ENCODE measurements at regions not wholly inside any gene's neighbourhood (a gene's known extent, or its start where the extent isn't known, plus 50 kb on each side); places are given as distances from the start of the nearest gene placed in this dataset.

- Histone ChIP-seq H3K9me2 (ENCODE audit: insufficient read depth) (no peaks in the 10 kb centered on the region), H3K27me3 (ENCODE audit: insufficient read depth) (no peaks in the 10 kb centered on the region), H3K79me2 (replicated peaks; ENCODE audit: insufficient read depth) (no peaks in the 10 kb centered on the region), H3K27ac (ENCODE audit: low read depth) (no peak overlapping the region), H3F3A (replicated peaks; ENCODE audit: low read depth) (no peaks in the 10 kb centered on the region), H3K4me2 (no peak overlapping the region), H3K36me3 (ENCODE audit: insufficient read depth) (no peaks in the 10 kb centered on the region), H2AFZ (no peak overlapping the region), H3K4me3 (no peak overlapping the region), H3K4me1 (ENCODE audit: insufficient read depth) (peaks cover 5% of the 10 kb centered on the region; the same call in 1 of the 2 replicates), H4K20me1 (replicated peaks; ENCODE audit: insufficient read depth) (no peaks in the 10 kb centered on the region)
- no peaks in the 10 kb centered on the region for H3K36me3 Mint-ChIP-seq (ENCODE audit: low read depth)
- H3K4me3 Mint-ChIP-seq: no peak overlapping the region
- TF ChIP-seq JUNB (IDR thresholded peaks at IDR 0.05; ENCODE audit: unreplicated experiment) (no peak), ZNF114 (CRISPR knock-in tag; IDR thresholded peaks at IDR 0.05) (no peak), STAT1 (IDR thresholded peaks at IDR 0.05; ENCODE audit: unreplicated experiment) (no peak), EZH2 (IDR thresholded peaks at IDR 0.05; ENCODE audit: low read depth, unreplicated experiment) (no peak), CREB1 (CRISPR knock-in tag; IDR thresholded peaks at IDR 0.05; ENCODE audit: low read depth) (no peak), POLR2AphosphoS5 (IDR thresholded peaks at IDR 0.05; ENCODE audit: low read depth) (no peak), NANOG (IDR thresholded peaks at IDR 0.05; ENCODE audit: borderline replicate concordance) (no peak), ZNF331 (CRISPR knock-in tag; IDR thresholded peaks at IDR 0.05; ENCODE audit: low read depth) (no peak), ETS1 (IDR thresholded peaks at IDR 0.05) (no peak), REST (IDR thresholded peaks at IDR 0.05; ENCODE audit: unreplicated experiment) (no peak), EZH2phosphoT487 (IDR thresholded peaks at IDR 0.05; ENCODE audit: unreplicated experiment) (no peak)
- TF ChIP-seq, protein P1, sequence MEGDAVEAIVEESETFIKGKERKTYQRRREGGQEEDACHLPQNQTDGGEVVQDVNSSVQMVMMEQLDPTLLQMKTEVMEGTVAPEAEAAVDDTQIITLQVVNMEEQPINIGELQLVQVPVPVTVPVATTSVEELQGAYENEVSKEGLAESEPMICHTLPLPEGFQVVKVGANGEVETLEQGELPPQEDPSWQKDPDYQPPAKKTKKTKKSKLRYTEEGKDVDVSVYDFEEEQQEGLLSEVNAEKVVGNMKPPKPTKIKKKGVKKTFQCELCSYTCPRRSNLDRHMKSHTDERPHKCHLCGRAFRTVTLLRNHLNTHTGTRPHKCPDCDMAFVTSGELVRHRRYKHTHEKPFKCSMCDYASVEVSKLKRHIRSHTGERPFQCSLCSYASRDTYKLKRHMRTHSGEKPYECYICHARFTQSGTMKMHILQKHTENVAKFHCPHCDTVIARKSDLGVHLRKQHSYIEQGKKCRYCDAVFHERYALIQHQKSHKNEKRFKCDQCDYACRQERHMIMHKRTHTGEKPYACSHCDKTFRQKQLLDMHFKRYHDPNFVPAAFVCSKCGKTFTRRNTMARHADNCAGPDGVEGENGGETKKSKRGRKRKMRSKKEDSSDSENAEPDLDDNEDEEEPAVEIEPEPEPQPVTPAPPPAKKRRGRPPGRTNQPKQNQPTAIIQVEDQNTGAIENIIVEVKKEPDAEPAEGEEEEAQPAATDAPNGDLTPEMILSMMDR (conservative IDR thresholded peaks at IDR 0.05; ENCODE audit: low read depth in 2 of 2): no peak
- TF ChIP-seq, protein P2, sequence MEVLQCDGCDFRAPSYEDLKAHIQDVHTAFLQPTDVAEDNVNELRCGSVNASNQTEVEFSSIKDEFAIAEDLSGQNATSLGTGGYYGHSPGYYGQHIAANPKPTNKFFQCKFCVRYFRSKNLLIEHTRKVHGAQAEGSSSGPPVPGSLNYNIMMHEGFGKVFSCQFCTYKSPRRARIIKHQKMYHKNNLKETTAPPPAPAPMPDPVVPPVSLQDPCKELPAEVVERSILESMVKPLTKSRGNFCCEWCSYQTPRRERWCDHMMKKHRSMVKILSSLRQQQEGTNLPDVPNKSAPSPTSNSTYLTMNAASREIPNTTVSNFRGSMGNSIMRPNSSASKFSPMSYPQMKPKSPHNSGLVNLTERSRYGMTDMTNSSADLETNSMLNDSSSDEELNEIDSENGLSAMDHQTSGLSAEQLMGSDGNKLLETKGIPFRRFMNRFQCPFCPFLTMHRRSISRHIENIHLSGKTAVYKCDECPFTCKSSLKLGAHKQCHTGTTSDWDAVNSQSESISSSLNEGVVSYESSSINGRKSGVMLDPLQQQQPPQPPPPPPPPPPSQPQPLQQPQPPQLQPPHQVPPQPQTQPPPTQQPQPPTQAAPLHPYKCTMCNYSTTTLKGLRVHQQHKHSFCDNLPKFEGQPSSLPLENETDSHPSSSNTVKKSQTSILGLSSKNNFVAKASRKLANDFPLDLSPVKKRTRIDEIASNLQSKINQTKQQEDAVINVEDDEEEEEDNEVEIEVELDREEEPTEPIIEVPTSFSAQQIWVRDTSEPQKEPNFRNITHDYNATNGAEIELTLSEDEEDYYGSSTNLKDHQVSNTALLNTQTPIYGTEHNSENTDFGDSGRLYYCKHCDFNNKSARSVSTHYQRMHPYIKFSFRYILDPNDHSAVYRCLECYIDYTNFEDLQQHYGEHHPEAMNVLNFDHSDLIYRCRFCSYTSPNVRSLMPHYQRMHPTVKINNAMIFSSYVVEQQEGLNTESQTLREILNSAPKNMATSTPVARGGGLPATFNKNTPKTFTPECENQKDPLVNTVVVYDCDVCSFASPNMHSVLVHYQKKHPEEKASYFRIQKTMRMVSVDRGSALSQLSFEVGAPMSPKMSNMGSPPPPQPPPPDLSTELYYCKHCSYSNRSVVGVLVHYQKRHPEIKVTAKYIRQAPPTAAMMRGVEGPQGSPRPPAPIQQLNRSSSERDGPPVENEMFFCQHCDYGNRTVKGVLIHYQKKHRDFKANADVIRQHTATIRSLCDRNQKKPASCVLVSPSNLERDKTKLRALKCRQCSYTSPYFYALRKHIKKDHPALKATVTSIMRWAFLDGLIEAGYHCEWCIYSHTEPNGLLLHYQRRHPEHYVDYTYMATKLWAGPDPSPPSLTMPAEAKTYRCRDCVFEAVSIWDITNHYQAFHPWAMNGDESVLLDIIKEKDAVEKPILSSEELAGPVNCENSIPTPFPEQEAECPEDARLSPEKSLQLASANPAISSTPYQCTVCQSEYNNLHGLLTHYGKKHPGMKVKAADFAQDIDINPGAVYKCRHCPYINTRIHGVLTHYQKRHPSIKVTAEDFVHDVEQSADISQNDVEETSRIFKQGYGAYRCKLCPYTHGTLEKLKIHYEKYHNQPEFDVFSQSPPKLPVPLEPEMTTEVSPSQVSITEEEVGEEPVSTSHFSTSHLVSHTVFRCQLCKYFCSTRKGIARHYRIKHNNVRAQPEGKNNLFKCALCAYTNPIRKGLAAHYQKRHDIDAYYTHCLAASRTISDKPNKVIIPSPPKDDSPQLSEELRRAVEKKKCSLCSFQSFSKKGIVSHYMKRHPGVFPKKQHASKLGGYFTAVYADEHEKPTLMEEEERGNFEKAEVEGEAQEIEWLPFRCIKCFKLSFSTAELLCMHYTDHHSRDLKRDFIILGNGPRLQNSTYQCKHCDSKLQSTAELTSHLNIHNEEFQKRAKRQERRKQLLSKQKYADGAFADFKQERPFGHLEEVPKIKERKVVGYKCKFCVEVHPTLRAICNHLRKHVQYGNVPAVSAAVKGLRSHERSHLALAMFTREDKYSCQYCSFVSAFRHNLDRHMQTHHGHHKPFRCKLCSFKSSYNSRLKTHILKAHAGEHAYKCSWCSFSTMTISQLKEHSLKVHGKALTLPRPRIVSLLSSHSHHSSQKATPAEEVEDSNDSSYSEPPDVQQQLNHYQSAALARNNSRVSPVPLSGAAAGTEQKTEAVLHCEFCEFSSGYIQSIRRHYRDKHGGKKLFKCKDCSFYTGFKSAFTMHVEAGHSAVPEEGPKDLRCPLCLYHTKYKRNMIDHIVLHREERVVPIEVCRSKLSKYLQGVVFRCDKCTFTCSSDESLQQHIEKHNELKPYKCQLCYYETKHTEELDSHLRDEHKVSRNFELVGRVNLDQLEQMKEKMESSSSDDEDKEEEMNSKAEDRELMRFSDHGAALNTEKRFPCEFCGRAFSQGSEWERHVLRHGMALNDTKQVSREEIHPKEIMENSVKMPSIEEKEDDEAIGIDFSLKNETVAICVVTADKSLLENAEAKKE (CRISPR knock-in tag; IDR thresholded peaks at IDR 0.05): no peak
- H3K9me3 Mint-ChIP-seq: no peaks in the 10 kb centered on the region
- peaks cover 5% of the 10 kb centered on the region for H3K27me3 Mint-ChIP-seq (ENCODE audit: insufficient read depth, low read depth, poor library complexity)
- DNase-seq (ENCODE audit: low spot score): no peak
- H3K4me1 Mint-ChIP-seq: peaks cover 15% of the 10 kb centered on the region
- H3K27ac Mint-ChIP-seq: no peak overlapping the region
- no peak for ATAC-seq
Measured at GRCh38 chr16:54453871-54454270, 167.3 kb upstream of the IRX3 start.
